Fibroblast of lung (primary cell): ENCODE measurements at regions not wholly inside any gene's neighbourhood (a gene's known extent, or its start where the extent isn't known, plus 50 kb on each side); places are given as distances from the start of the nearest gene placed in this dataset.
A peak's percentile ranks its signal among the peaks of the same experiment; 100 is the strongest.

Experiments
- DNase-seq, 2 donors: peaks; one replicate each; pipeline versions ENCODE4 v3.0.0 to v3.0.0-alpha.2; 2010; ENCODE audit warnings: low read depth in 2 of 2
- H2AFZ ChIP-seq: 2 replicates; pipeline ENCODE4 v1.5.1; 2012; ENCODE audit warnings: low read length, control low read depth, inconsistent platforms
- H3K27ac ChIP-seq: 2 replicates; pipeline ENCODE4 v1.5.1; 2011; ENCODE audit warnings: low read length, control low read depth; ENCODE audit not compliant: insufficient read depth
- H3K27me3 ChIP-seq: 2 replicates; pipeline ENCODE4 v1.5.1; 2011; ENCODE audit warnings: mild to moderate bottlenecking, low read length; ENCODE audit not compliant: control insufficient read depth, insufficient read depth
- H3K36me3 ChIP-seq: 2 replicates; pipeline ENCODE4 v1.5.1; 2011; ENCODE audit warnings: low read length; ENCODE audit not compliant: control insufficient read depth, insufficient read depth
- H3K4me1 ChIP-seq: 2 replicates; pipeline ENCODE4 v1.5.1; 2011; ENCODE audit warnings: low read length; ENCODE audit not compliant: control insufficient read depth, insufficient read depth; ENCODE audit errors: extremely low read depth
- H3K4me2 ChIP-seq: 2 replicates; pipeline ENCODE4 v1.5.1; 2011; ENCODE audit warnings: low read length, control low read depth; ENCODE audit not compliant: insufficient read depth; ENCODE audit errors: extremely low read depth
- H3K4me3 ChIP-seq, 4 experiments: fragments of 200-600 bp in 1 of 4; sonication (generic) in 1 of 4; replicated peaks in 1 of 4; 2 replicates each; pipeline ENCODE4 v1.5.1; 2011 to 2016; ENCODE audit warnings: low read length in 4 of 4, low read depth in 3 of 4, mild to moderate bottlenecking in 3 of 4, control low read depth in 2 of 4, inconsistent platforms in 1 of 4, mixed read lengths in 1 of 4; ENCODE audit not compliant: insufficient read depth in 1 of 4; ENCODE audit errors: control extremely low read depth in 1 of 4
- H3K79me2 ChIP-seq: 2 replicates; pipeline ENCODE4 v1.5.1; 2012; ENCODE audit warnings: mild to moderate bottlenecking, low read length, inconsistent platforms; ENCODE audit not compliant: control insufficient read depth, insufficient read depth
- H3K9ac ChIP-seq: 2 replicates; pipeline ENCODE4 v1.5.1; 2011; ENCODE audit warnings: mild to moderate bottlenecking, low read length, control low read depth; ENCODE audit not compliant: insufficient read depth
- H3K9me3 ChIP-seq: 2 replicates; pipeline ENCODE4 v1.5.1; 2012; ENCODE audit warnings: low read depth, low read length; ENCODE audit not compliant: control insufficient read depth, insufficient read depth
- H4K20me1 ChIP-seq: 2 replicates; pipeline ENCODE4 v1.5.1; 2011; ENCODE audit warnings: low read length; ENCODE audit not compliant: control insufficient read depth, insufficient read depth; ENCODE audit errors: extremely low read depth
- EZH2 ChIP-seq: IDR thresholded peaks from 2 replicates; pipeline ENCODE4 v1.5.1; 2012; ENCODE audit warnings: low read length, control low read depth, mild to moderate bottlenecking; ENCODE audit errors: missing control alignments
- TF ChIP-seq, protein P1 (sequence below), 2 donors: IDR thresholded peaks in 1 of 2; conservative IDR thresholded peaks in 1 of 2; 1 replicate in 1 of 2; 2 replicates in 1 of 2; pipeline ENCODE4 v1.5.1; 2011 to 2012; ENCODE audit warnings: low read length in 2 of 2, control low read depth in 1 of 2, inconsistent platforms in 1 of 2, low read depth in 1 of 2, mild to moderate bottlenecking in 1 of 2

DNA sequence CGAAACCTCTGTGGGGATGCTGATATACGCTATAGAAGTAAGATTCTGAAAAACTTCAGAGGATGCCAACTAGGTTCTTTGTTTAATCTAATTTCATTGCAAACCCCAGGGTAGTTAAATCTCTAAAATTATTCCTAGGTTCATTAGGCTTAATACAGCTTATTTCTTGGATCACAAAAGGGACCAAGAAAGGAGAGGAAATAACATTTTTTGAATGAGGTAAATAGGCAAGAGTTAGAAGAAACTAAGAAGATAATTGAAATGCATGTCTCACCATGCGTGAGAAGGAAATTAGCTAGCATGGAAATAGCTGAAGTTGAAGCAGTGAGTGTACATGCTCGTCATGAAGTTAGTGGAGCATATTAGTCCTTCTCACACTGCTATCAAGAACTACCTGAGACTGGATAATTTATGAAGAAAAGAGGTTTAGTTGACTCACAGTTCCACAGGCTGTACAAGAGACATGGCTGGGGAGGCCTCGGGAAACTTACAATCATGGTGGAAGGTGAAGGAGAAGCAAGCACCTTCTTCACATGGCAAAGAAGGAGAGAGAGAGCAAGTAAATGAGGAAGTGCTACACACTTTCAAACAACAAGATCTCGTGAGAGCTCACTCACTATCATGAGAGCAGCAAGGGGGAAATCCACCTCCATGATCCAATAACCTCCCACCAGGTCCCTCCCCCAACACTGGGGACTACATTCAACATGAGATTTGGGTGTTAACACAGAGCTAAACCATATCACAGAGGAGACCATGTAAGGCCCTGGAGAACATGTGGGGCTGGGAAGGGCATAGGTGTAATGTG is 125.1 kb upstream of the OSMR start:
- H2AFZ ChIP-seq, result no peak overlapping the region
- no peak overlapping the region for H3K9ac ChIP-seq
- H3K4me3 ChIP-seq, result no peak overlapping the region
- H3K4me2 ChIP-seq, result no peak overlapping the region
- no peak overlapping the region for H3K27ac ChIP-seq
- no peaks in the 10 kb centered on the region for H3K27me3 ChIP-seq
- peaks cover 6% of the 10 kb centered on the region for H3K4me1 ChIP-seq
- no peaks in the 10 kb centered on the region for H4K20me1 ChIP-seq
- TF ChIP-seq EZH2, result no peak
- TF ChIP-seq, protein P1, sequence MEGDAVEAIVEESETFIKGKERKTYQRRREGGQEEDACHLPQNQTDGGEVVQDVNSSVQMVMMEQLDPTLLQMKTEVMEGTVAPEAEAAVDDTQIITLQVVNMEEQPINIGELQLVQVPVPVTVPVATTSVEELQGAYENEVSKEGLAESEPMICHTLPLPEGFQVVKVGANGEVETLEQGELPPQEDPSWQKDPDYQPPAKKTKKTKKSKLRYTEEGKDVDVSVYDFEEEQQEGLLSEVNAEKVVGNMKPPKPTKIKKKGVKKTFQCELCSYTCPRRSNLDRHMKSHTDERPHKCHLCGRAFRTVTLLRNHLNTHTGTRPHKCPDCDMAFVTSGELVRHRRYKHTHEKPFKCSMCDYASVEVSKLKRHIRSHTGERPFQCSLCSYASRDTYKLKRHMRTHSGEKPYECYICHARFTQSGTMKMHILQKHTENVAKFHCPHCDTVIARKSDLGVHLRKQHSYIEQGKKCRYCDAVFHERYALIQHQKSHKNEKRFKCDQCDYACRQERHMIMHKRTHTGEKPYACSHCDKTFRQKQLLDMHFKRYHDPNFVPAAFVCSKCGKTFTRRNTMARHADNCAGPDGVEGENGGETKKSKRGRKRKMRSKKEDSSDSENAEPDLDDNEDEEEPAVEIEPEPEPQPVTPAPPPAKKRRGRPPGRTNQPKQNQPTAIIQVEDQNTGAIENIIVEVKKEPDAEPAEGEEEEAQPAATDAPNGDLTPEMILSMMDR (conservative IDR thresholded peaks at IDR 0.05 in 1 of 2, IDR thresholded peaks at IDR 0.05 in 1 of 2; ENCODE audit: low read depth in 1 of 2, low read length in 2 of 2), result no peak
- no peak for DNase-seq
- no peaks in the 10 kb centered on the region for H3K9me3 ChIP-seq
- no peaks in the 10 kb centered on the region for H3K36me3 ChIP-seq
- H3K79me2 ChIP-seq, result no peaks in the 10 kb centered on the region

DNA sequence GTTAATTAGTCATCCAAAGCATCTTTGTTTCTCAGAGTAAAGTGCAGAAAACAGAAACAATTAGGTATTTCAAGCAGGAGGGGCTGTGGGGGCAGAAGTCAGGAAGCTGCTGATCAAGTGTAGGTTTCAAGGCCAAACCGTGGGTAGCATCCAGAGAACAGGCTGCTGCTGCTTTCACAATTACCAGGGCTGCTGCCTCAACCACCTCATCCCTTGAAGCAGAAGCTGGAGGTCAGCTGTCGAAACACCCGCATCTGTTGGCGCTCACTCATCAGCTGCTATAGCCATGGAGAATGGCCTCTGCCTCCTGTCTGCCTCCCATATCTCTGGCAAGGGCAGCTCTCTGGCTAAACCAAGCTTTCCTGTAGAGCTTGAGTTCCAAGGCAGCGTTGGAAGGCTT is 122.9 kb upstream of the OSMR start:
- Histone ChIP-seq H3K9me3 (no peaks in the 10 kb centered on the region), H3K9ac (no peak overlapping the region), H3K4me1 (peaks cover 6% of the 10 kb centered on the region), H4K20me1 (no peaks in the 10 kb centered on the region), H3K4me2 (no peak overlapping the region), H3K36me3 (no peaks in the 10 kb centered on the region), H3K79me2 (no peaks in the 10 kb centered on the region), H3K4me3 (no peak overlapping the region), H3K27me3 (no peaks in the 10 kb centered on the region), H3K27ac (no peak overlapping the region), H2AFZ (no peak overlapping the region)
- DNase-seq, result peak in 1 of 2 donors; percentile 24
- TF ChIP-seq EZH2, result no peak
- TF ChIP-seq, protein P1 (conservative IDR thresholded peaks at IDR 0.05 in 1 of 2, IDR thresholded peaks at IDR 0.05 in 1 of 2; ENCODE audit: low read depth in 1 of 2, low read length in 2 of 2), result no peak

DNA sequence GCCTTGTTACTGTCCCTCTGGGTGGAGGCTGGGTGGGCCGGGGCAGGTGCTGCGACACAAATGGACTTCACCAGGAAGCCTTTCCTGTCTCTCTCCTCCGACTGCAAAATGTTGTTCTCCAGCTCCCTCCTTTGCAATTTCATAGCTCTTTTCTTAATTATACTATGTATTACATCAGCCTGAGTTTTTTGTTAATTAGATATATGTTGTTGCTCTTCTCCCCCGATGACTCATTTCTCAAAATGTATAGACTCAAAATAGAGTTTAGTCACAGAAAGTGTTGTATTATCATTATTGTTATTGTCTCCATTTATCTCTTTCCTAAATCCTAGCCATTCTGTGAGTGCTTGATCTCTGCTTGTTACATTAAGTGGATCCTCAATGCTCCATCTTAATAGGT is 122.4 kb upstream of the OSMR start:
- DNase-seq, result no peak
- no peaks in the 10 kb centered on the region for H3K9me3 ChIP-seq
- H3K4me2 ChIP-seq, result no peak overlapping the region

More for the DNA sequence above, 122.4 kb upstream of the OSMR start:
- H3K79me2 ChIP-seq, result no peaks in the 10 kb centered on the region
- no peak overlapping the region for H2AFZ ChIP-seq
- H3K4me3 ChIP-seq, result no peak overlapping the region
- no peak for TF ChIP-seq EZH2
- TF ChIP-seq, protein P1 (conservative IDR thresholded peaks at IDR 0.05 in 1 of 2, IDR thresholded peaks at IDR 0.05 in 1 of 2; ENCODE audit: low read depth in 1 of 2, low read length in 2 of 2), result no peak
- no peak overlapping the region for H3K27ac ChIP-seq
- H3K9ac ChIP-seq, result no peak overlapping the region
- no peaks in the 10 kb centered on the region for H4K20me1 ChIP-seq
- no peaks in the 10 kb centered on the region for H3K27me3 ChIP-seq
- H3K36me3 ChIP-seq, result no peaks in the 10 kb centered on the region
- H3K4me1 ChIP-seq, result peaks cover 6% of the 10 kb centered on the region
